IMR-90 (cell line): ENCODE measurements at regions not wholly inside any gene's neighbourhood (a gene's known extent, or its start where the extent isn't known, plus 50 kb on each side); places are given as distances from the start of the nearest gene placed in this dataset.

ENCODE experiments used
- ATAC-seq: fragments of 200-7000 bp; cut with Tn5 transposase; 2 replicates; pipeline ENCODE4 v1.9.1; 2020; ENCODE audit warnings: low read depth, mild to moderate bottlenecking, moderate library complexity
- BruUV-seq: library from RNA; stranded (reverse); fragments of 400-500 nt; replicated peaks from 2 replicates; lab custom pipeline; 2021; lab: Mats Ljungman, UMichigan
- CTCF ChIA-PET: fragments of 300-600 bp; formaldehyde crosslinking; extraction: SDS; loops from one replicate; lab custom pipeline; 2021; ENCODE audit warnings: antibody characterized with exemption; lab: Yijun Ruan, JAX
- POLR2A ChIA-PET: fragments of 300-600 bp; sonication (Branson Sonifier 250); formaldehyde crosslinking; loops from one replicate; lab custom pipeline; 2022; ENCODE audit warnings: antibody characterized with exemption; ENCODE audit not compliant: unreplicated experiment; lab: Charles Lee
- DNase-seq: peaks from one replicate; pipeline ENCODE4 v3.0.0; 2013
- H2AFZ ChIP-seq: replicated peaks from 2 replicates; pipeline ENCODE3; 2013; ENCODE audit warnings: low read length, mild to moderate bottlenecking; ENCODE audit not compliant: poor library complexity
- H2AK5ac ChIP-seq: 2 replicates; pipeline ENCODE4 v1.6.1; 2013; ENCODE audit warnings: low read depth, low read length, inconsistent platforms
- H2AK9ac ChIP-seq: replicated peaks from 2 replicates; pipeline ENCODE3; 2013; ENCODE audit warnings: mild to moderate bottlenecking, low read depth, low read length, moderate library complexity; ENCODE audit not compliant: poor library complexity
- H2BK120ac ChIP-seq: 2 replicates; pipeline ENCODE4 v1.6.1; 2013; ENCODE audit warnings: low read depth, low read length, inconsistent platforms
- H2BK15ac ChIP-seq: 3 replicates; pipeline ENCODE4 v1.6.1; 2013; ENCODE audit warnings: low read depth, low read length, inconsistent platforms
- H2BK20ac ChIP-seq: 2 replicates; pipeline ENCODE4 v1.6.1; 2013; ENCODE audit warnings: low read depth, mild to moderate bottlenecking, inconsistent platforms, low read length, moderate library complexity
- H2BK5ac ChIP-seq: 2 replicates; pipeline ENCODE4 v1.6.1; 2013; ENCODE audit warnings: mild to moderate bottlenecking, low read depth, low read length, inconsistent platforms; ENCODE audit not compliant: poor library complexity, severe bottlenecking
- H3K14ac ChIP-seq: replicated peaks from 2 replicates; pipeline ENCODE4 v1.6.1; 2013; ENCODE audit warnings: low read depth, low read length, inconsistent platforms
- H3K18ac ChIP-seq: 2 replicates; pipeline ENCODE4 v1.6.1; 2013; ENCODE audit warnings: low read depth, low read length, control low read depth
- H3K23ac ChIP-seq: 2 replicates; pipeline ENCODE4 v1.6.1; 2013; ENCODE audit warnings: low read depth, low read length, inconsistent platforms
- H3K27ac ChIP-seq: 2 replicates; pipeline ENCODE4 v1.5.1; 2013; ENCODE audit warnings: mild to moderate bottlenecking, control low read depth, low read length; ENCODE audit not compliant: insufficient read depth
- H3K27me3 ChIP-seq: 2 replicates; pipeline ENCODE4 v1.6.1; 2013; ENCODE audit warnings: low read length; ENCODE audit not compliant: control insufficient read depth, insufficient read depth
- H3K36me3 ChIP-seq: 2 replicates; pipeline ENCODE4 v1.6.1; 2013; ENCODE audit warnings: low read length, mixed read lengths; ENCODE audit not compliant: control insufficient read depth, insufficient read depth
- H3K4ac ChIP-seq: 2 replicates; pipeline ENCODE4 v1.6.1; 2013; ENCODE audit warnings: low read depth, low read length, inconsistent platforms
- H3K4me1 ChIP-seq: 2 replicates; pipeline ENCODE4 v1.6.1; 2013; ENCODE audit warnings: low read length, mixed read lengths; ENCODE audit not compliant: control insufficient read depth, insufficient read depth
- H3K4me2 ChIP-seq: 2 replicates; pipeline ENCODE4 v1.6.1; 2013; ENCODE audit warnings: low read depth, mild to moderate bottlenecking, control low read depth, low read length, moderate library complexity
- H3K4me3 ChIP-seq: 2 replicates; pipeline ENCODE4 v1.5.1; 2013; ENCODE audit warnings: low read depth, mild to moderate bottlenecking, control low read depth, low read length, moderate library complexity; ENCODE audit not compliant: insufficient read depth
- H3K56ac ChIP-seq: 2 replicates; pipeline ENCODE4 v1.6.1; 2013; ENCODE audit warnings: low read length, inconsistent platforms; ENCODE audit not compliant: insufficient read depth; ENCODE audit errors: extremely low read depth
- H3K79me1 ChIP-seq, 2 experiments: 2 replicates each; pipeline ENCODE4 v1.6.1; 2013; ENCODE audit warnings: low read length in 2 of 2, inconsistent platforms in 1 of 2, low read depth in 1 of 2
- H3K9ac ChIP-seq: 2 replicates; pipeline ENCODE4 v1.6.1; 2013; ENCODE audit warnings: low read depth, low read length, control low read depth
- H3K9me1 ChIP-seq: 2 replicates; pipeline ENCODE4 v1.6.1; 2013; ENCODE audit warnings: low read length, inconsistent platforms; ENCODE audit not compliant: insufficient read depth
- H3K9me3 ChIP-seq: 2 replicates; pipeline ENCODE4 v1.6.1; 2013; ENCODE audit warnings: low read length; ENCODE audit not compliant: control insufficient read depth, insufficient read depth
- H4K20me1 ChIP-seq: 2 replicates; pipeline ENCODE4 v1.6.1; 2013; ENCODE audit warnings: low read length, inconsistent platforms; ENCODE audit not compliant: insufficient read depth
- H4K5ac ChIP-seq: 2 replicates; pipeline ENCODE4 v1.6.1; 2013; ENCODE audit warnings: mild to moderate bottlenecking, low read depth, low read length, control low read depth
- H4K8ac ChIP-seq, 2 experiments: 2 replicates each; pipeline ENCODE4 v1.6.1; 2013; ENCODE audit warnings: low read depth in 2 of 2, low read length in 2 of 2, control low read depth in 1 of 2, inconsistent platforms in 1 of 2
- H4K91ac ChIP-seq: 2 replicates; pipeline ENCODE4 v1.6.1; 2013; ENCODE audit warnings: low read depth, low read length, inconsistent platforms; ENCODE audit not compliant: insufficient read depth
- FOS ChIP-seq: fragments of 150-350 bp; IDR thresholded peaks from 2 replicates; pipeline ENCODE4 v1.6.1; 2016; ENCODE audit warnings: low read depth, low read length
- MAFK ChIP-seq: IDR thresholded peaks from 2 replicates; pipeline ENCODE4 v1.6.1; 2012; ENCODE audit warnings: low read depth, low read length, improper control_type of control experiment
- RAD21 ChIP-seq: IDR thresholded peaks from 2 replicates; pipeline ENCODE4 v1.6.1; 2012; ENCODE audit warnings: low read length, improper control_type of control experiment
- SMC3 ChIP-seq: fragments of 150-350 bp; IDR thresholded peaks from 2 replicates; pipeline ENCODE4 v1.6.1; 2016; ENCODE audit warnings: low read depth, mild to moderate bottlenecking, antibody characterized with exemption, low read length, moderate library complexity
- dilution Hi-C: fragments of 300-500 bp; cut with HindIII; formaldehyde crosslinking; loops from one replicate; pipeline ENCODE4 v1.14.3; 2018; ENCODE audit warnings: low sequenced_read_pairs; ENCODE audit not compliant: unreplicated experiment
- in situ Hi-C: fragments of 300-500 bp; cut with MboI; formaldehyde crosslinking; loops from 3 replicates; pipeline ENCODE4 v1.14.3; 2019; ENCODE audit warnings: low sequenced_read_pairs, inconsistent platforms, mixed read lengths
- intact Hi-C: fragments of 100-400 bp; cut with micrococcal nuclease; formaldehyde crosslinking; loops from 2 replicates; pipeline ENCODE4 v1.10.0; 2022
- TF ChIP-seq, protein P1 (sequence below): conservative IDR thresholded peaks from 2 replicates; pipeline ENCODE4 v1.5.1; 2012; ENCODE audit warnings: mild to moderate bottlenecking, low read depth, low read length, improper control_type of control experiment
- TF ChIP-seq, protein P2 (sequence below): fragments of 150-350 bp; IDR thresholded peaks from 2 replicates; pipeline ENCODE4 v1.6.1; 2017; ENCODE audit warnings: mild to moderate bottlenecking, antibody characterized with exemption, low read length, low read depth

DNA sequence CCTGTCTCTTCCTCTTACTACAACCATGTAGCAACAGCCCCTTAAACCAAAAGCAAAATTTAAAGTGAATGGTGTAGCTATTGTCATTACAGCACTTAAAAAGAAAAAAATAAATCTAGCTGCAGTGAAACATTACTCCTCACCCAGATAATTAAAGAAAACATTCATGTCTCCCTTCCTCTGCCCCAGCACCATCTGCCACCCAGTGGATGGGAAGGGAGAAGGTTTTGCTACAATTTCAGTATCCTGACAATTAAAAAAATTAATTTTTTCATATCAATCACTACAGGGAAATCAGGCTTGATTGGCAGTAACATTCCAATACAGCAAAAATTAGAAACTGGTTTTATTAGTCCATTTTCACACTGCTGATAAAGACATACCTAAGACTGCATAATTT lies 147.4 kb upstream of the PUM3 start:
- Histone ChIP-seq H3K56ac (no peak overlapping the region), H3K27ac (no peak overlapping the region), H3K4me1 (no peaks in the 10 kb centered on the region), H2AK9ac (no peak overlapping the region), H4K20me1 (no peaks in the 10 kb centered on the region), H4K91ac (no peak overlapping the region), H3K4ac (no peak overlapping the region), H3K79me1 (no peaks in the 10 kb centered on the region), H2AFZ (no peak overlapping the region), H2AK5ac (no peak overlapping the region), H3K18ac (no peak overlapping the region), H3K9me1 (no peaks in the 10 kb centered on the region), H3K23ac (no peak overlapping the region), H2BK5ac (no peak overlapping the region), H3K9me3 (no peaks in the 10 kb centered on the region), H3K14ac (no peak overlapping the region), H4K8ac (no peak overlapping the region), H2BK20ac (no peak overlapping the region), H3K4me3 (no peak overlapping the region), H3K9ac (no peak overlapping the region), H2BK120ac (no peak overlapping the region), H2BK15ac (no peak overlapping the region), H3K36me3 (no peaks in the 10 kb centered on the region), H3K27me3 (peaks cover 3% of the 10 kb centered on the region; the same call in 1 of the 2 replicates), H3K4me2 (no peak overlapping the region), H4K5ac (no peak overlapping the region)
- DNase-seq (no peak), ATAC-seq (no peak)
- dilution Hi-C loops: no loop called here
- intact Hi-C loops: no loop called here
- ChIA-PET POLR2A (no interaction called here), CTCF (no interaction called here)
- in situ Hi-C loops: no loop called here
- TF ChIP-seq, protein P1, sequence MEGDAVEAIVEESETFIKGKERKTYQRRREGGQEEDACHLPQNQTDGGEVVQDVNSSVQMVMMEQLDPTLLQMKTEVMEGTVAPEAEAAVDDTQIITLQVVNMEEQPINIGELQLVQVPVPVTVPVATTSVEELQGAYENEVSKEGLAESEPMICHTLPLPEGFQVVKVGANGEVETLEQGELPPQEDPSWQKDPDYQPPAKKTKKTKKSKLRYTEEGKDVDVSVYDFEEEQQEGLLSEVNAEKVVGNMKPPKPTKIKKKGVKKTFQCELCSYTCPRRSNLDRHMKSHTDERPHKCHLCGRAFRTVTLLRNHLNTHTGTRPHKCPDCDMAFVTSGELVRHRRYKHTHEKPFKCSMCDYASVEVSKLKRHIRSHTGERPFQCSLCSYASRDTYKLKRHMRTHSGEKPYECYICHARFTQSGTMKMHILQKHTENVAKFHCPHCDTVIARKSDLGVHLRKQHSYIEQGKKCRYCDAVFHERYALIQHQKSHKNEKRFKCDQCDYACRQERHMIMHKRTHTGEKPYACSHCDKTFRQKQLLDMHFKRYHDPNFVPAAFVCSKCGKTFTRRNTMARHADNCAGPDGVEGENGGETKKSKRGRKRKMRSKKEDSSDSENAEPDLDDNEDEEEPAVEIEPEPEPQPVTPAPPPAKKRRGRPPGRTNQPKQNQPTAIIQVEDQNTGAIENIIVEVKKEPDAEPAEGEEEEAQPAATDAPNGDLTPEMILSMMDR: peak; percentile 20; the same call in 1 of the 2 replicates
- no peak for TF ChIP-seq SMC3
- TF ChIP-seq RAD21: no peak
- no peak for TF ChIP-seq FOS
- no peak for TF ChIP-seq MAFK
- TF ChIP-seq, protein P2, sequence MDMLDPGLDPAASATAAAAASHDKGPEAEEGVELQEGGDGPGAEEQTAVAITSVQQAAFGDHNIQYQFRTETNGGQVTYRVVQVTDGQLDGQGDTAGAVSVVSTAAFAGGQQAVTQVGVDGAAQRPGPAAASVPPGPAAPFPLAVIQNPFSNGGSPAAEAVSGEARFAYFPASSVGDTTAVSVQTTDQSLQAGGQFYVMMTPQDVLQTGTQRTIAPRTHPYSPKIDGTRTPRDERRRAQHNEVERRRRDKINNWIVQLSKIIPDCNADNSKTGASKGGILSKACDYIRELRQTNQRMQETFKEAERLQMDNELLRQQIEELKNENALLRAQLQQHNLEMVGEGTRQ: no peak
- no TSS peak for BruUV-seq
